ENCODE measurements at regions not wholly inside any gene's neighbourhood (a gene's known extent, or its start where the extent isn't known, plus 50 kb on each side); places are given as distances from the start of the nearest gene placed in this dataset.

DNA sequence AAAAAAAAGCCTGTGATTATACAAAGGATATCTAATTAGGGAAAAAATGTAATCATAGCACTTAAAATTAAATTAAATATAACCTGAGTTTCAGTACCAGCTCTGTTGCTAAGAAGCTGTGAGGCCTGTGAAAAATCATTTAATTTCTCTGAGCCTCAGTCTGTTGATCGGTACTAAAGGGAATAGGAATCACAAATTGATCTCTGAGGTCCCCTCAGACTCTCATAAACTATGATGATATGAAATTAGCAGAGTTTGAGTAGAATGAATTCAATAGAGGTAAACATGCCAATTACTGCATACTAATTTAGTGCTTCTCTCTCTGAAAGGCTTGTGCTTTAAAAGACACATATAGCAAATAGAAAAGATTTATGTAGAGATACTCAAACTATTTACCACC, 416.8 kb upstream of the NCAM2 start:
- TF ChIP-seq, protein P1, sequence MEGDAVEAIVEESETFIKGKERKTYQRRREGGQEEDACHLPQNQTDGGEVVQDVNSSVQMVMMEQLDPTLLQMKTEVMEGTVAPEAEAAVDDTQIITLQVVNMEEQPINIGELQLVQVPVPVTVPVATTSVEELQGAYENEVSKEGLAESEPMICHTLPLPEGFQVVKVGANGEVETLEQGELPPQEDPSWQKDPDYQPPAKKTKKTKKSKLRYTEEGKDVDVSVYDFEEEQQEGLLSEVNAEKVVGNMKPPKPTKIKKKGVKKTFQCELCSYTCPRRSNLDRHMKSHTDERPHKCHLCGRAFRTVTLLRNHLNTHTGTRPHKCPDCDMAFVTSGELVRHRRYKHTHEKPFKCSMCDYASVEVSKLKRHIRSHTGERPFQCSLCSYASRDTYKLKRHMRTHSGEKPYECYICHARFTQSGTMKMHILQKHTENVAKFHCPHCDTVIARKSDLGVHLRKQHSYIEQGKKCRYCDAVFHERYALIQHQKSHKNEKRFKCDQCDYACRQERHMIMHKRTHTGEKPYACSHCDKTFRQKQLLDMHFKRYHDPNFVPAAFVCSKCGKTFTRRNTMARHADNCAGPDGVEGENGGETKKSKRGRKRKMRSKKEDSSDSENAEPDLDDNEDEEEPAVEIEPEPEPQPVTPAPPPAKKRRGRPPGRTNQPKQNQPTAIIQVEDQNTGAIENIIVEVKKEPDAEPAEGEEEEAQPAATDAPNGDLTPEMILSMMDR (IDR thresholded peaks at IDR 0.05; ENCODE audit: low read depth, low read length), result no peak
- TF ChIP-seq POLR2A (IDR thresholded peaks at IDR 0.05; ENCODE audit: extremely low read depth, insufficient read length) (no peak), MYC (IDR thresholded peaks at IDR 0.05; ENCODE audit: low read depth, low read length) (no peak)
